Type B pancreatic cell (in vitro differentiated cells): ENCODE measurements at regions not wholly inside any gene's neighbourhood (a gene's known extent, or its start where the extent isn't known, plus 50 kb on each side); places are given as distances from the start of the nearest gene placed in this dataset.

Experiments used
- DNase-seq: peaks from one replicate; pipeline ENCODE4 v3.0.0; 2021; ENCODE audit warnings: mixed read lengths; ENCODE audit not compliant: unreplicated experiment; ENCODE audit errors: extremely low spot score
- H3K27ac Mint-ChIP-seq: 2 replicates; pipeline ENCODE4 v1.8.0; 2021; ENCODE audit warnings: mild to moderate bottlenecking, mixed read lengths
- H3K27me3 Mint-ChIP-seq: 2 replicates; pipeline ENCODE4 v1.8.0; 2021; ENCODE audit warnings: mixed read lengths
- H3K36me3 Mint-ChIP-seq: 2 replicates; pipeline ENCODE4 v1.8.0; 2021; ENCODE audit warnings: mixed read lengths
- H3K4me1 Mint-ChIP-seq: one replicate; pipeline ENCODE4 v1.8.0; 2021; ENCODE audit warnings: mixed read lengths; ENCODE audit not compliant: unreplicated experiment
- H3K4me3 Mint-ChIP-seq: 2 replicates; pipeline ENCODE4 v1.8.0; 2021; ENCODE audit warnings: mild to moderate bottlenecking, mixed read lengths
- H3K9me3 Mint-ChIP-seq: 2 replicates; pipeline ENCODE4 v1.8.0; 2021; ENCODE audit warnings: mixed read lengths
- CTCF ChIP-seq: fragments of 200-600 bp; sonication (generic); conservative IDR thresholded peaks from 2 replicates; pipeline ENCODE4 v1.5.0; 2021; ENCODE audit warnings: antibody characterized with exemption, mild to moderate bottlenecking

- no peak overlapping the region for H3K4me3 Mint-ChIP-seq
- H3K4me1 Mint-ChIP-seq, result no peaks in the 10 kb centered on the region
- DNase-seq, result no peak
- peaks cover 8% of the 10 kb centered on the region for H3K9me3 Mint-ChIP-seq
- no peak for TF ChIP-seq CTCF
- no peaks in the 10 kb centered on the region for H3K27me3 Mint-ChIP-seq
- no peak overlapping the region for H3K27ac Mint-ChIP-seq
- no peaks in the 10 kb centered on the region for H3K36me3 Mint-ChIP-seq
Measured at GRCh38 chr2:4908461-4908860, 783.7 kb upstream of the SOX11 start.

- DNase-seq, result no peak
- H3K4me1 Mint-ChIP-seq, result no peaks in the 10 kb centered on the region
- no peaks in the 10 kb centered on the region for H3K36me3 Mint-ChIP-seq
- no peak overlapping the region for H3K4me3 Mint-ChIP-seq
- H3K9me3 Mint-ChIP-seq, result peaks cover 8% of the 10 kb centered on the region
- no peaks in the 10 kb centered on the region for H3K27me3 Mint-ChIP-seq
- H3K27ac Mint-ChIP-seq, result no peak overlapping the region
- no peak for TF ChIP-seq CTCF
Measured at GRCh38 chr2:4909346-4910009, 782.7 kb upstream of the SOX11 start.

- Mint-ChIP-seq H3K36me3 (no peaks in the 10 kb centered on the region), H3K27ac (no peak overlapping the region), H3K9me3 (peaks cover 8% of the 10 kb centered on the region), H3K27me3 (no peaks in the 10 kb centered on the region), H3K4me1 (peaks cover 8% of the 10 kb centered on the region), H3K4me3 (no peak overlapping the region)
- DNase-seq, result no peak
- no peak for TF ChIP-seq CTCF
Measured at GRCh38 chr2:4914036-4914435, 778.1 kb upstream of the SOX11 start.

GRCh38 chr2:4914551-4914950, 777.6 kb upstream of the SOX11 start:
- no peak for TF ChIP-seq CTCF
- Mint-ChIP-seq H3K27ac (no peak overlapping the region), H3K27me3 (no peaks in the 10 kb centered on the region), H3K9me3 (peaks cover 8% of the 10 kb centered on the region), H3K36me3 (no peaks in the 10 kb centered on the region), H3K4me1 (peaks cover 8% of the 10 kb centered on the region), H3K4me3 (no peak overlapping the region)
- no peak for DNase-seq

GRCh38 chr2:4915357-4915756, 776.8 kb upstream of the SOX11 start:
- no peak for TF ChIP-seq CTCF
- Mint-ChIP-seq H3K27ac (no peak overlapping the region), H3K36me3 (no peaks in the 10 kb centered on the region), H3K9me3 (peaks cover 8% of the 10 kb centered on the region), H3K4me1 (peaks cover 8% of the 10 kb centered on the region), H3K4me3 (no peak overlapping the region), H3K27me3 (no peaks in the 10 kb centered on the region)
- no peak for DNase-seq

- H3K4me1 Mint-ChIP-seq, result peaks cover 8% of the 10 kb centered on the region
- no peak for TF ChIP-seq CTCF
- no peak for DNase-seq
- H3K27ac Mint-ChIP-seq, result no peak overlapping the region
- H3K27me3 Mint-ChIP-seq, result no peaks in the 10 kb centered on the region
- no peak overlapping the region for H3K4me3 Mint-ChIP-seq
- H3K36me3 Mint-ChIP-seq, result no peaks in the 10 kb centered on the region
- H3K9me3 Mint-ChIP-seq, result peaks cover 8% of the 10 kb centered on the region
Measured at GRCh38 chr2:4916094-4916493, 776.1 kb upstream of the SOX11 start.
